GM12892 (cell line): ENCODE measurements at regions not wholly inside any gene's neighbourhood (a gene's known extent, or its start where the extent isn't known, plus 50 kb on each side); places are given as distances from the start of the nearest gene placed in this dataset.

Experiments
- DNase-seq: peaks from one replicate; pipeline ENCODE4 v3.0.0; 2011; ENCODE audit not compliant: insufficient read length
- FAIRE-seq: peaks from 2 replicates; lab custom pipeline; 2011; peaks lifted over from hg19 to GRCh38; lab: Jason Lieb, UNC
- POLR2A ChIP-seq: IDR thresholded peaks from 2 replicates; pipeline ENCODE4 v1.6.1; 2011; ENCODE audit warnings: low read depth, low read length, control low read depth
- POLR2AphosphoS5 ChIP-seq: IDR thresholded peaks from 2 replicates; pipeline ENCODE4 v1.6.1; 2011; ENCODE audit warnings: low read depth, low read length, control low read depth
- TAF1 ChIP-seq: IDR thresholded peaks from 2 replicates; pipeline ENCODE4 v1.6.1; 2011; ENCODE audit warnings: low read depth, mild to moderate bottlenecking, control low read depth, low read length, borderline replicate concordance

DNA sequence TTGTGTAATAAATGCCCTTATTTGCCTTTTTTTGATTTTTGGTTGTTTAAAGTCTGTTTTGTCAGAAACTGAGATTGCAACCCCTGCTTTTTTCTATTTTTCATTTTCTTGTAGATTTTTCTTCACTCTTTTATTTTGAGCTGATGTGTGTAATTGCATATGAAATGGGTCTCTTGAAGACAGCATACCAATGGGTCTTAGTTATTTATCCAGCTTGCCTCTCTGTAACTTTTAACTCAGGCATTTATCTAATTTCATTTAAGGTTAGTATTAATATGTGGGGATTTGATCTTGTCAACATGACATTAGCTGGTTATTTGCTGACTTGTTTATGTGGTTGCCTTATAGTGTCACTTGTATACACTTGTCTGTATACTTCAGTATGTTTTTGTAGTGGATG is 378.0 kb downstream of the CPXCR1 start:
- TF ChIP-seq POLR2AphosphoS5 (no peak), POLR2A (no peak), TAF1 (no peak)
- FAIRE-seq: no peak
- DNase-seq: no peak
